GM23338 (cell line): ENCODE measurements at regions not wholly inside any gene's neighbourhood (a gene's known extent, or its start where the extent isn't known, plus 50 kb on each side); places are given as distances from the start of the nearest gene placed in this dataset.

Experiments
- EZH2 ChIP-seq: fragments of 200-600 bp; sonication (generic); IDR thresholded peaks from one replicate; pipeline ENCODE4 v1.8.0; 2017; ENCODE audit warnings: antibody characterized with exemption, mild to moderate bottlenecking, low read depth; ENCODE audit not compliant: unreplicated experiment
- EZH2phosphoT487 ChIP-seq: fragments of 200-600 bp; sonication (generic); IDR thresholded peaks from one replicate; pipeline ENCODE4 v1.8.1; 2018; ENCODE audit warnings: antibody characterized with exemption; ENCODE audit not compliant: unreplicated experiment
- JUNB ChIP-seq: IDR thresholded peaks from one replicate; pipeline ENCODE4 v1.6.1; 2016; ENCODE audit warnings: antibody characterized with exemption; ENCODE audit not compliant: unreplicated experiment
- POLR2AphosphoS5 ChIP-seq: IDR thresholded peaks from 2 replicates; pipeline ENCODE4 v1.6.1; 2016; ENCODE audit warnings: antibody characterized with exemption, low read depth
- TF ChIP-seq, protein P1 (sequence below), 2 experiments: fragments of 200-600 bp in 1 of 2; sonication (generic) in 1 of 2; conservative IDR thresholded peaks; 2 replicates each; pipeline versions ENCODE4 v1.5.1 to v1.6.1; 2016 to 2017; ENCODE audit warnings: antibody characterized with exemption in 2 of 2, low read depth in 2 of 2, mild to moderate bottlenecking in 2 of 2, moderate library complexity in 1 of 2
- TF ChIP-seq, protein P2 (sequence below): IDR thresholded peaks from one replicate; pipeline ENCODE4 v1.6.1; 2018; ENCODE audit warnings: antibody characterized with exemption; ENCODE audit not compliant: unreplicated experiment
- TF ChIP-seq, protein P3 (sequence below): fragments of 250-450 bp; sonication (Bioruptor Pico); IDR thresholded peaks from 2 replicates; pipeline ENCODE4 v1.5.0; 2020; ENCODE audit warnings: mild to moderate bottlenecking, moderate library complexity

DNA sequence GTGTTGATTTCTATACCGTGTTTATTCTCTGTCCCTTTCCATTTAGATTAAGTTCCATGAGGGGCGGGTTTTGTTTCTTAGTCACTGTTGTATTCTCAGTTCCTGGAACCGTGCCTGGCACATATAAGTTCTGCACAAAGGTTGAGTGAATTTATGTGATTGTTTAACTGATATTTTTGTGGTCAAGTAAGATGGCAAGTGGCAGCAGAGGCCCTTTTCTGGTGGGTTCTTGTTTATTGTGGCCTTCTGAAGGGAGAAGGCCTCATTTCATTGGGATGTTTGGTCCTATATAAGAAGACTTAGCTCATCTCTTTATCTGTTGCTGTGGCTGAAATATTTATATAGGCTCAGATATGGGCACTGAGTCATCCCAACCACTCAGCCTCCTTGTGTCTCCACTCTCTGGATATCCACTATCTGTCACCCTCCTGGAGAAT, 262.5 kb downstream of the PSAT1 start:
- TF ChIP-seq, protein P1, sequence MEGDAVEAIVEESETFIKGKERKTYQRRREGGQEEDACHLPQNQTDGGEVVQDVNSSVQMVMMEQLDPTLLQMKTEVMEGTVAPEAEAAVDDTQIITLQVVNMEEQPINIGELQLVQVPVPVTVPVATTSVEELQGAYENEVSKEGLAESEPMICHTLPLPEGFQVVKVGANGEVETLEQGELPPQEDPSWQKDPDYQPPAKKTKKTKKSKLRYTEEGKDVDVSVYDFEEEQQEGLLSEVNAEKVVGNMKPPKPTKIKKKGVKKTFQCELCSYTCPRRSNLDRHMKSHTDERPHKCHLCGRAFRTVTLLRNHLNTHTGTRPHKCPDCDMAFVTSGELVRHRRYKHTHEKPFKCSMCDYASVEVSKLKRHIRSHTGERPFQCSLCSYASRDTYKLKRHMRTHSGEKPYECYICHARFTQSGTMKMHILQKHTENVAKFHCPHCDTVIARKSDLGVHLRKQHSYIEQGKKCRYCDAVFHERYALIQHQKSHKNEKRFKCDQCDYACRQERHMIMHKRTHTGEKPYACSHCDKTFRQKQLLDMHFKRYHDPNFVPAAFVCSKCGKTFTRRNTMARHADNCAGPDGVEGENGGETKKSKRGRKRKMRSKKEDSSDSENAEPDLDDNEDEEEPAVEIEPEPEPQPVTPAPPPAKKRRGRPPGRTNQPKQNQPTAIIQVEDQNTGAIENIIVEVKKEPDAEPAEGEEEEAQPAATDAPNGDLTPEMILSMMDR (conservative IDR thresholded peaks at IDR 0.05; ENCODE audit: low read depth in 2 of 2) = no peak
- TF ChIP-seq POLR2AphosphoS5 (no peak), EZH2phosphoT487 (no peak), EZH2 (no peak), JUNB (no peak)
- TF ChIP-seq, protein P2, sequence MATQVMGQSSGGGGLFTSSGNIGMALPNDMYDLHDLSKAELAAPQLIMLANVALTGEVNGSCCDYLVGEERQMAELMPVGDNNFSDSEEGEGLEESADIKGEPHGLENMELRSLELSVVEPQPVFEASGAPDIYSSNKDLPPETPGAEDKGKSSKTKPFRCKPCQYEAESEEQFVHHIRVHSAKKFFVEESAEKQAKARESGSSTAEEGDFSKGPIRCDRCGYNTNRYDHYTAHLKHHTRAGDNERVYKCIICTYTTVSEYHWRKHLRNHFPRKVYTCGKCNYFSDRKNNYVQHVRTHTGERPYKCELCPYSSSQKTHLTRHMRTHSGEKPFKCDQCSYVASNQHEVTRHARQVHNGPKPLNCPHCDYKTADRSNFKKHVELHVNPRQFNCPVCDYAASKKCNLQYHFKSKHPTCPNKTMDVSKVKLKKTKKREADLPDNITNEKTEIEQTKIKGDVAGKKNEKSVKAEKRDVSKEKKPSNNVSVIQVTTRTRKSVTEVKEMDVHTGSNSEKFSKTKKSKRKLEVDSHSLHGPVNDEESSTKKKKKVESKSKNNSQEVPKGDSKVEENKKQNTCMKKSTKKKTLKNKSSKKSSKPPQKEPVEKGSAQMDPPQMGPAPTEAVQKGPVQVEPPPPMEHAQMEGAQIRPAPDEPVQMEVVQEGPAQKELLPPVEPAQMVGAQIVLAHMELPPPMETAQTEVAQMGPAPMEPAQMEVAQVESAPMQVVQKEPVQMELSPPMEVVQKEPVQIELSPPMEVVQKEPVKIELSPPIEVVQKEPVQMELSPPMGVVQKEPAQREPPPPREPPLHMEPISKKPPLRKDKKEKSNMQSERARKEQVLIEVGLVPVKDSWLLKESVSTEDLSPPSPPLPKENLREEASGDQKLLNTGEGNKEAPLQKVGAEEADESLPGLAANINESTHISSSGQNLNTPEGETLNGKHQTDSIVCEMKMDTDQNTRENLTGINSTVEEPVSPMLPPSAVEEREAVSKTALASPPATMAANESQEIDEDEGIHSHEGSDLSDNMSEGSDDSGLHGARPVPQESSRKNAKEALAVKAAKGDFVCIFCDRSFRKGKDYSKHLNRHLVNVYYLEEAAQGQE = no peak
- TF ChIP-seq, protein P3, sequence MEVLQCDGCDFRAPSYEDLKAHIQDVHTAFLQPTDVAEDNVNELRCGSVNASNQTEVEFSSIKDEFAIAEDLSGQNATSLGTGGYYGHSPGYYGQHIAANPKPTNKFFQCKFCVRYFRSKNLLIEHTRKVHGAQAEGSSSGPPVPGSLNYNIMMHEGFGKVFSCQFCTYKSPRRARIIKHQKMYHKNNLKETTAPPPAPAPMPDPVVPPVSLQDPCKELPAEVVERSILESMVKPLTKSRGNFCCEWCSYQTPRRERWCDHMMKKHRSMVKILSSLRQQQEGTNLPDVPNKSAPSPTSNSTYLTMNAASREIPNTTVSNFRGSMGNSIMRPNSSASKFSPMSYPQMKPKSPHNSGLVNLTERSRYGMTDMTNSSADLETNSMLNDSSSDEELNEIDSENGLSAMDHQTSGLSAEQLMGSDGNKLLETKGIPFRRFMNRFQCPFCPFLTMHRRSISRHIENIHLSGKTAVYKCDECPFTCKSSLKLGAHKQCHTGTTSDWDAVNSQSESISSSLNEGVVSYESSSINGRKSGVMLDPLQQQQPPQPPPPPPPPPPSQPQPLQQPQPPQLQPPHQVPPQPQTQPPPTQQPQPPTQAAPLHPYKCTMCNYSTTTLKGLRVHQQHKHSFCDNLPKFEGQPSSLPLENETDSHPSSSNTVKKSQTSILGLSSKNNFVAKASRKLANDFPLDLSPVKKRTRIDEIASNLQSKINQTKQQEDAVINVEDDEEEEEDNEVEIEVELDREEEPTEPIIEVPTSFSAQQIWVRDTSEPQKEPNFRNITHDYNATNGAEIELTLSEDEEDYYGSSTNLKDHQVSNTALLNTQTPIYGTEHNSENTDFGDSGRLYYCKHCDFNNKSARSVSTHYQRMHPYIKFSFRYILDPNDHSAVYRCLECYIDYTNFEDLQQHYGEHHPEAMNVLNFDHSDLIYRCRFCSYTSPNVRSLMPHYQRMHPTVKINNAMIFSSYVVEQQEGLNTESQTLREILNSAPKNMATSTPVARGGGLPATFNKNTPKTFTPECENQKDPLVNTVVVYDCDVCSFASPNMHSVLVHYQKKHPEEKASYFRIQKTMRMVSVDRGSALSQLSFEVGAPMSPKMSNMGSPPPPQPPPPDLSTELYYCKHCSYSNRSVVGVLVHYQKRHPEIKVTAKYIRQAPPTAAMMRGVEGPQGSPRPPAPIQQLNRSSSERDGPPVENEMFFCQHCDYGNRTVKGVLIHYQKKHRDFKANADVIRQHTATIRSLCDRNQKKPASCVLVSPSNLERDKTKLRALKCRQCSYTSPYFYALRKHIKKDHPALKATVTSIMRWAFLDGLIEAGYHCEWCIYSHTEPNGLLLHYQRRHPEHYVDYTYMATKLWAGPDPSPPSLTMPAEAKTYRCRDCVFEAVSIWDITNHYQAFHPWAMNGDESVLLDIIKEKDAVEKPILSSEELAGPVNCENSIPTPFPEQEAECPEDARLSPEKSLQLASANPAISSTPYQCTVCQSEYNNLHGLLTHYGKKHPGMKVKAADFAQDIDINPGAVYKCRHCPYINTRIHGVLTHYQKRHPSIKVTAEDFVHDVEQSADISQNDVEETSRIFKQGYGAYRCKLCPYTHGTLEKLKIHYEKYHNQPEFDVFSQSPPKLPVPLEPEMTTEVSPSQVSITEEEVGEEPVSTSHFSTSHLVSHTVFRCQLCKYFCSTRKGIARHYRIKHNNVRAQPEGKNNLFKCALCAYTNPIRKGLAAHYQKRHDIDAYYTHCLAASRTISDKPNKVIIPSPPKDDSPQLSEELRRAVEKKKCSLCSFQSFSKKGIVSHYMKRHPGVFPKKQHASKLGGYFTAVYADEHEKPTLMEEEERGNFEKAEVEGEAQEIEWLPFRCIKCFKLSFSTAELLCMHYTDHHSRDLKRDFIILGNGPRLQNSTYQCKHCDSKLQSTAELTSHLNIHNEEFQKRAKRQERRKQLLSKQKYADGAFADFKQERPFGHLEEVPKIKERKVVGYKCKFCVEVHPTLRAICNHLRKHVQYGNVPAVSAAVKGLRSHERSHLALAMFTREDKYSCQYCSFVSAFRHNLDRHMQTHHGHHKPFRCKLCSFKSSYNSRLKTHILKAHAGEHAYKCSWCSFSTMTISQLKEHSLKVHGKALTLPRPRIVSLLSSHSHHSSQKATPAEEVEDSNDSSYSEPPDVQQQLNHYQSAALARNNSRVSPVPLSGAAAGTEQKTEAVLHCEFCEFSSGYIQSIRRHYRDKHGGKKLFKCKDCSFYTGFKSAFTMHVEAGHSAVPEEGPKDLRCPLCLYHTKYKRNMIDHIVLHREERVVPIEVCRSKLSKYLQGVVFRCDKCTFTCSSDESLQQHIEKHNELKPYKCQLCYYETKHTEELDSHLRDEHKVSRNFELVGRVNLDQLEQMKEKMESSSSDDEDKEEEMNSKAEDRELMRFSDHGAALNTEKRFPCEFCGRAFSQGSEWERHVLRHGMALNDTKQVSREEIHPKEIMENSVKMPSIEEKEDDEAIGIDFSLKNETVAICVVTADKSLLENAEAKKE (CRISPR knock-in tag) = no peak
